ENCODE measurements at regions not wholly inside any gene's neighbourhood (a gene's known extent, or its start where the extent isn't known, plus 50 kb on each side); places are given as distances from the start of the nearest gene placed in this dataset.

GRCh38 chr2:145075454-145076062 is 555.6 kb upstream of the ZEB2 start:
- TF ChIP-seq EP300 (IDR thresholded peaks at IDR 0.05) (no peak), POLR2AphosphoS5 (IDR thresholded peaks at IDR 0.05) (no peak), CTCF (IDR thresholded peaks at IDR 0.05) (no peak), POLR2A (IDR thresholded peaks at IDR 0.05) (no peak)
- intact Hi-C loops (cut with DNase I) = no loop called here
- Histone ChIP-seq H3K27ac (no peak overlapping the region), H3K4me1 (no peaks in the 10 kb centered on the region), H3K27me3 (no peaks in the 10 kb centered on the region), H3K36me3 (no peaks in the 10 kb centered on the region), H3K4me3 (no peak overlapping the region), H3K9me3 (no peaks in the 10 kb centered on the region)
- WGBS, 2 donors = 68 to 86% methylated on average over 1 of the region's 1 CpG
- no peak for DNase-seq

GRCh38 chr2:145070703-145071102 is 550.8 kb upstream of the ZEB2 start:
- Histone ChIP-seq H3K27me3 (no peaks in the 10 kb centered on the region), H3K9me3 (peaks cover 0 to 4% (median 0%) of the 10 kb centered on the region in 4 donors), H3K4me3 (no peak overlapping the region), H3K4me1 (peaks cover 0 to 10% (median 1%) of the 10 kb centered on the region in 4 donors), H3K36me3 (no peaks in the 10 kb centered on the region), H3K27ac (no peak overlapping the region)
- intact Hi-C loops (cut with DNase I) = no loop called here
- TF ChIP-seq EP300 (IDR thresholded peaks at IDR 0.05) = no peak
- TF ChIP-seq CTCF (IDR thresholded peaks at IDR 0.05) = no peak
- no peak for TF ChIP-seq POLR2AphosphoS5 (IDR thresholded peaks at IDR 0.05)
- no peak for TF ChIP-seq POLR2A (IDR thresholded peaks at IDR 0.05)
- DNase-seq = no peak

GRCh38 chr2:145068509-145068908 is 548.6 kb upstream of the ZEB2 start:
- Histone ChIP-seq H3K27me3 (no peaks in the 10 kb centered on the region), H3K36me3 (no peaks in the 10 kb centered on the region), H3K4me3 (no peak overlapping the region), H3K9me3 (peaks cover 0 to 4% (median 0%) of the 10 kb centered on the region in 4 donors), H3K27ac (no peak overlapping the region), H3K4me1 (peaks cover 0 to 20% (median 7%) of the 10 kb centered on the region in 4 donors)
- DNase-seq = no peak
- intact Hi-C loops (cut with DNase I) = no loop called here
- 69 to 91% methylated on average over 2 of the region's 2 CpGs for WGBS, 2 donors
- TF ChIP-seq POLR2A (IDR thresholded peaks at IDR 0.05) (no peak), POLR2AphosphoS5 (IDR thresholded peaks at IDR 0.05) (no peak), CTCF (IDR thresholded peaks at IDR 0.05) (no peak), EP300 (IDR thresholded peaks at IDR 0.05) (no peak)

- no peaks in the 10 kb centered on the region for H3K36me3 ChIP-seq
- DNase-seq = no peak
- peaks cover 0 to 20% (median 7%) of the 10 kb centered on the region in 4 donors for H3K4me1 ChIP-seq
- WGBS, 2 donors = 83 to 90% methylated on average over 6 of the region's 6 CpGs
- TF ChIP-seq POLR2A (IDR thresholded peaks at IDR 0.05) (no peak), POLR2AphosphoS5 (IDR thresholded peaks at IDR 0.05) (no peak), CTCF (IDR thresholded peaks at IDR 0.05) (no peak), EP300 (IDR thresholded peaks at IDR 0.05) (no peak)
- no peaks in the 10 kb centered on the region for H3K27me3 ChIP-seq
- peak overlapping the region in 1 of 4 donors; percentile 28 for H3K27ac ChIP-seq
- intact Hi-C loops (cut with DNase I) = no loop called here
- H3K9me3 ChIP-seq = peaks cover 0 to 4% (median 0%) of the 10 kb centered on the region in 4 donors
- H3K4me3 ChIP-seq = no peak overlapping the region
These were observed 547.7 kb upstream of the ZEB2 start for GRCh38 chr2:145067549-145068030.

Measured in sigmoid colon (tissue), 6 donors.